ENCODE measurements at regions not wholly inside any gene's neighbourhood (a gene's known extent, or its start where the extent isn't known, plus 50 kb on each side); places are given as distances from the start of the nearest gene placed in this dataset.

DNA sequence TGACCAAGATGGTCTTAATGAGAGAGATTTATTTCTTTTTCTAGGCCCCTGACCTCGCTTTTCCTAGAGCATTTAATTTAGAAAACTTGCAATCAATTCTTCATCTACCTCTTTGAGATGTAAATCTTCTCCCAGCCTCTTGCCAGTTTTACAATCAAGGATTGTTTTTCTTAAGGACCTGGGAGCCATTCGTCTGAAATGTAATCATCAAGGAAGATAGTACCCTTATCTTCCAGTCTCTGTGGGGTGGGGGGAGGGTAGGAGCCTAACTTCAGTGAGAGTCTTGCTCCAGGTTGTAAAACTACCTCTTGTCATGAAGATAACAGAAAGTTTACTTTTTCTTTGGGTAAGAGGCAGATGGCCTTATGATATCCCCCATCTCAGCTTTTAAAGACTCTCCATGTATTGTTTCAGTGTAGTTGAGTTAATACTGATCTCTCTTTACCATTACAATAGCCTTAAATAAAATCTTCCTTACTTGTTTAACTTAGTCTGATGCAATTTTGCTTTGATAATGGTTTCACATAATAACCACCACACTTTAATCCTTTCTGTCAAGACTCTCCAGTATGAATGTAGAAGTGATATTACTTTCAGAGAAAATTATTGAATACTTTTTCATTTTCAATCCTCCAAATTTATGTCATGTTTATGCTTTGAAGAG lies 110.2 kb upstream of the CPHXL start:
- TF ChIP-seq, protein P1, sequence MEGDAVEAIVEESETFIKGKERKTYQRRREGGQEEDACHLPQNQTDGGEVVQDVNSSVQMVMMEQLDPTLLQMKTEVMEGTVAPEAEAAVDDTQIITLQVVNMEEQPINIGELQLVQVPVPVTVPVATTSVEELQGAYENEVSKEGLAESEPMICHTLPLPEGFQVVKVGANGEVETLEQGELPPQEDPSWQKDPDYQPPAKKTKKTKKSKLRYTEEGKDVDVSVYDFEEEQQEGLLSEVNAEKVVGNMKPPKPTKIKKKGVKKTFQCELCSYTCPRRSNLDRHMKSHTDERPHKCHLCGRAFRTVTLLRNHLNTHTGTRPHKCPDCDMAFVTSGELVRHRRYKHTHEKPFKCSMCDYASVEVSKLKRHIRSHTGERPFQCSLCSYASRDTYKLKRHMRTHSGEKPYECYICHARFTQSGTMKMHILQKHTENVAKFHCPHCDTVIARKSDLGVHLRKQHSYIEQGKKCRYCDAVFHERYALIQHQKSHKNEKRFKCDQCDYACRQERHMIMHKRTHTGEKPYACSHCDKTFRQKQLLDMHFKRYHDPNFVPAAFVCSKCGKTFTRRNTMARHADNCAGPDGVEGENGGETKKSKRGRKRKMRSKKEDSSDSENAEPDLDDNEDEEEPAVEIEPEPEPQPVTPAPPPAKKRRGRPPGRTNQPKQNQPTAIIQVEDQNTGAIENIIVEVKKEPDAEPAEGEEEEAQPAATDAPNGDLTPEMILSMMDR (IDR thresholded peaks at IDR 0.05; ENCODE audit: control insufficient read depth, extremely low read depth, insufficient read depth), result no peak
- H3K4me3 ChIP-seq (ENCODE audit: low read depth, low read length), result no peak overlapping the region
- no peak for DNase-seq (ENCODE audit: low read depth)

GRCh38 chr16:75837264-75837663 lies 111.0 kb upstream of the CPHXL start:
- TF ChIP-seq, protein P1 (IDR thresholded peaks at IDR 0.05; ENCODE audit: control insufficient read depth, extremely low read depth, insufficient read depth), result no peak
- DNase-seq (ENCODE audit: low read depth), result no peak
- no peak overlapping the region for H3K4me3 ChIP-seq (ENCODE audit: low read depth, low read length)

- H3K4me3 ChIP-seq (ENCODE audit: low read depth, low read length), result no peak overlapping the region
- TF ChIP-seq, protein P1 (IDR thresholded peaks at IDR 0.05; ENCODE audit: control insufficient read depth, extremely low read depth, insufficient read depth), result no peak
- no peak for DNase-seq (ENCODE audit: low read depth)
Measured at GRCh38 chr16:75837681-75838080, 111.4 kb upstream of the CPHXL start.

- H3K4me3 ChIP-seq (ENCODE audit: low read depth, low read length), result no peak overlapping the region
- DNase-seq (ENCODE audit: low read depth), result no peak
- TF ChIP-seq, protein P1 (IDR thresholded peaks at IDR 0.05; ENCODE audit: control insufficient read depth, extremely low read depth, insufficient read depth), result no peak
Measured at GRCh38 chr16:75841517-75841916, 115.2 kb upstream of the CPHXL start.

DNA sequence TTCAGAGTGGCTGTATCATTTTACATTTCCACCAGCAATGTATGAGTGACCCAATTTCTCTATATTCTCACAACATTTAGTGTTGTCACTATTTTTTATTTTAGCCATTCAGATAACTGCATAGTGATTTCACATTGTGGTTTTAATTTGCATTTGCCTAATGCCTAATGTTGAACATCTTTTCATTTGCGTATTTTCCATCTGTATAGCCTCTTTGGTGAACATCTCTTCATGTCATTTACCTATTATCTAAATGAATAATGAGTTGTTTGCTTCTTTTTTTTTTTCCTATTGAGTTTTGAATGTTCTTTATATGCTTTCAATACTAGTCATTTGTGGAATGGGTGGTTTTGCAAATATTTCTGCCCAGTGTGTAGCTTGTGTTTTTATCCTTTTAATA lies 120.9 kb upstream of the CPHXL start:
- no peak overlapping the region for H3K4me3 ChIP-seq (ENCODE audit: low read depth, low read length)
- DNase-seq (ENCODE audit: low read depth), result no peak
- TF ChIP-seq, protein P1 (IDR thresholded peaks at IDR 0.05; ENCODE audit: control insufficient read depth, extremely low read depth, insufficient read depth), result no peak

DNA sequence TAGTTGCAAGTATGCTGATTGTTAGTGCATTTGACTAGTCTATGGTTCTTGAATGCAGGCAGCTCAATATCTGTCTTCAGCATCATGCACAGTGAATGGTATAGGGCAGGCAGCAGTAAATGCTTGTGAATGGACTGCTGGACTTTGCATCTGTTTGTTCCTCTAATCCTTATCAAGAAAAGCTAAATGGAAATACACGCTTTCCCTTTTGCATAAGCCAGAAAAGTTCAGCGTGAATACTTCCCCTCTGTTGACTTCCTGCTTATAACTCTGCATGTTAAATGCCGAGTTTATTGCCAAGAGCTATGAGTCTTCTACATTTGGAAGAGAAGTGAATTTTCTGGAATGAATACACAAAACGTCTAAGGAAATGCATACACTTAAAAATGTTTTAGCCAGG lies 127.9 kb upstream of the CPHXL start:
- no peak overlapping the region for H3K4me3 ChIP-seq (ENCODE audit: low read depth, low read length)
- no peak for DNase-seq (ENCODE audit: low read depth)
- TF ChIP-seq, protein P1 (IDR thresholded peaks at IDR 0.05; ENCODE audit: control insufficient read depth, extremely low read depth, insufficient read depth), result no peak

All from LNCaP clone FGC (cell line).